Liver (tissue), 8 donors: ENCODE measurements at regions not wholly inside any gene's neighbourhood (a gene's known extent, or its start where the extent isn't known, plus 50 kb on each side); places are given as distances from the start of the nearest gene placed in this dataset.

Experiments used
- DNase-seq: peaks from one replicate; pipeline ENCODE4 v3.0.0-alpha.2; 2017; ENCODE audit warnings: low spot score
- H3K27ac ChIP-seq, 2 donors: one replicate each; pipeline ENCODE4 v1.7.0; 2013; ENCODE audit warnings: inconsistent platforms in 2 of 2, low read length in 2 of 2, control low read depth in 1 of 2, low read depth in 1 of 2, mild to moderate bottlenecking in 1 of 2
- H3K27me3 ChIP-seq, 4 donors: one replicate each; pipeline versions ENCODE4 v1.6.1 to v1.7.0; 2013; ENCODE audit warnings: low read length in 3 of 4, inconsistent platforms in 1 of 4, mild to moderate bottlenecking in 1 of 4, moderate library complexity in 1 of 4; ENCODE audit not compliant: control insufficient read depth in 4 of 4, insufficient read depth in 4 of 4
- H3K36me3 ChIP-seq, 4 donors: one replicate each; pipeline versions ENCODE4 v1.6.1 to v1.7.0; 2013; ENCODE audit warnings: low read length in 3 of 4, mild to moderate bottlenecking in 3 of 4, low read depth in 1 of 4, moderate library complexity in 1 of 4; ENCODE audit not compliant: control insufficient read depth in 4 of 4, insufficient read depth in 3 of 4
- H3K4me1 ChIP-seq, 4 donors: one replicate each; pipeline versions ENCODE4 v1.6.1 to v1.7.0; 2013; ENCODE audit warnings: low read length in 3 of 4, mild to moderate bottlenecking in 3 of 4, moderate library complexity in 1 of 4; ENCODE audit not compliant: control insufficient read depth in 4 of 4, insufficient read depth in 4 of 4
- H3K4me3 ChIP-seq, 3 donors: one replicate each; pipeline versions ENCODE4 v1.6.1 to v1.7.0; 2013; ENCODE audit warnings: low read length in 3 of 3, control low read depth in 1 of 3, low read depth in 1 of 3, mild to moderate bottlenecking in 1 of 3
- H3K9ac ChIP-seq, 2 donors: one replicate each; pipeline ENCODE4 v1.7.0; 2013; ENCODE audit warnings: low read length in 2 of 2, mild to moderate bottlenecking in 2 of 2, moderate library complexity in 2 of 2, control low read depth in 1 of 2, low read depth in 1 of 2
- H3K9me3 ChIP-seq, 4 donors: one replicate each; pipeline versions ENCODE4 v1.6.1 to v1.7.0; 2013; ENCODE audit warnings: low read length in 3 of 4; ENCODE audit not compliant: control insufficient read depth in 4 of 4
- EGR1 ChIP-seq, 2 donors: IDR thresholded peaks; 2 replicates each; pipeline ENCODE4 v1.6.1; 2016 to 2018; ENCODE audit warnings: antibody characterized with exemption in 2 of 2, low read depth in 2 of 2
- FOXA1 ChIP-seq: IDR thresholded peaks from 2 replicates; pipeline ENCODE4 v1.6.1; 2016; ENCODE audit warnings: antibody characterized with exemption
- FOXA2 ChIP-seq: IDR thresholded peaks from 2 replicates; pipeline ENCODE4 v1.6.1; 2016; ENCODE audit warnings: antibody characterized with exemption
- GABPA ChIP-seq, 2 donors: IDR thresholded peaks in 1 of 2; conservative IDR thresholded peaks in 1 of 2; 2 replicates each; pipeline ENCODE4 v1.6.1; 2016; ENCODE audit warnings: antibody characterized with exemption in 2 of 2, mild to moderate bottlenecking in 1 of 2, moderate library complexity in 1 of 2
- HNF4A ChIP-seq, 2 donors: conservative IDR thresholded peaks; 2 replicates each; pipeline ENCODE4 v1.6.1; 2016; ENCODE audit warnings: antibody characterized with exemption in 2 of 2, mild to moderate bottlenecking in 2 of 2
- HNF4G ChIP-seq: IDR thresholded peaks from 2 replicates; pipeline ENCODE4 v1.6.1; 2016; ENCODE audit warnings: antibody characterized with exemption
- JUND ChIP-seq, 2 donors: IDR thresholded peaks; 2 replicates each; pipeline ENCODE4 v1.6.1; 2016; ENCODE audit warnings: antibody characterized with exemption in 2 of 2
- NR2F2 ChIP-seq: IDR thresholded peaks from 2 replicates; pipeline ENCODE4 v1.6.1; 2016; ENCODE audit warnings: antibody characterized with exemption
- RAD21 ChIP-seq, 2 donors: IDR thresholded peaks; 2 replicates each; pipeline ENCODE4 v1.6.1; 2016; ENCODE audit warnings: antibody characterized with exemption in 2 of 2, mild to moderate bottlenecking in 2 of 2
- RXRA ChIP-seq, 2 donors: IDR thresholded peaks; 2 replicates each; pipeline ENCODE4 v1.6.1; 2017 to 2018; ENCODE audit warnings: antibody characterized with exemption in 2 of 2, mild to moderate bottlenecking in 1 of 2
- SP1 ChIP-seq: IDR thresholded peaks from 2 replicates; pipeline ENCODE4 v1.6.1; 2018; ENCODE audit warnings: antibody characterized with exemption, mild to moderate bottlenecking
- TAF1 ChIP-seq: conservative IDR thresholded peaks from 2 replicates; pipeline ENCODE4 v1.6.1; 2016; ENCODE audit warnings: antibody characterized with exemption, mild to moderate bottlenecking
- YY1 ChIP-seq: IDR thresholded peaks from 2 replicates; pipeline ENCODE4 v1.6.1; 2016; ENCODE audit warnings: antibody characterized with exemption, mild to moderate bottlenecking
- WGBS: extraction: QIAGEN DNeasy Blood & Tissue Kit; methylation state at CpG from one replicate; pipeline ENCODE4 v1.1.7; 2013; 5-methylcytosine and 5-hydroxymethylcytosine counted together
- TF ChIP-seq, protein P1 (sequence below): IDR thresholded peaks from 2 replicates; pipeline ENCODE4 v1.6.1; 2016; ENCODE audit warnings: antibody characterized with exemption
- TF ChIP-seq, protein P2 (sequence below): fragments of 150-350 bp; IDR thresholded peaks from 2 replicates; pipeline ENCODE4 v1.5.1; 2017; ENCODE audit warnings: improper control_type of control experiment, low read depth, low read length; ENCODE audit not compliant: missing input control
- TF ChIP-seq, protein P3 (sequence below): IDR thresholded peaks from 2 replicates; pipeline ENCODE4 v1.6.1; 2016; ENCODE audit warnings: antibody characterized with exemption, mild to moderate bottlenecking
- TF ChIP-seq, protein P4 (sequence below): IDR thresholded peaks from 2 replicates; pipeline ENCODE4 v1.6.1; 2016; ENCODE audit warnings: antibody characterized with exemption
- TF ChIP-seq, protein P5 (sequence below): IDR thresholded peaks from 2 replicates; pipeline ENCODE4 v1.6.1; 2016; ENCODE audit warnings: antibody characterized with exemption
- donor health status: healthy.
- donor health status: healthy.
- donor health status: healthy.
- donor health status: healthy.
- donor health status: healthy.

DNA sequence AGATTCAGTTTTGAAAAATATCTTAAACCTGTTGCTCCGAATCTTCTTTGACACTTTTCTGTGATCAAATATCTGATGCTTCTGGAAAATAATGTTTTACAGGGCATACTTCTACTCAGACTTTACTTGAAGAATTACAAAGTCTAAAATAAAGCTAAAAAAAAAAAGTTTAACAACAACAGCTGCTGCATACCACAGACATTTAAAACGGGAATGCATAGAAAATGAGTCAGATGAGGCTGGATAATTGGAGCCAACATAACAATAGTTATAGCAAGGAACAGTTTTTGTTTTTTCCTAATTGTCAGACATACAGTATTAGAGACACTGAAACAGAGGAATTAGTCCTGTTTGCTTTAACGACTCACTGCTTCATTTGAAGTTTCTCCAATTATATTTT is 1090.2 kb downstream of the SUCLG1 start:
- TF ChIP-seq, protein P1, sequence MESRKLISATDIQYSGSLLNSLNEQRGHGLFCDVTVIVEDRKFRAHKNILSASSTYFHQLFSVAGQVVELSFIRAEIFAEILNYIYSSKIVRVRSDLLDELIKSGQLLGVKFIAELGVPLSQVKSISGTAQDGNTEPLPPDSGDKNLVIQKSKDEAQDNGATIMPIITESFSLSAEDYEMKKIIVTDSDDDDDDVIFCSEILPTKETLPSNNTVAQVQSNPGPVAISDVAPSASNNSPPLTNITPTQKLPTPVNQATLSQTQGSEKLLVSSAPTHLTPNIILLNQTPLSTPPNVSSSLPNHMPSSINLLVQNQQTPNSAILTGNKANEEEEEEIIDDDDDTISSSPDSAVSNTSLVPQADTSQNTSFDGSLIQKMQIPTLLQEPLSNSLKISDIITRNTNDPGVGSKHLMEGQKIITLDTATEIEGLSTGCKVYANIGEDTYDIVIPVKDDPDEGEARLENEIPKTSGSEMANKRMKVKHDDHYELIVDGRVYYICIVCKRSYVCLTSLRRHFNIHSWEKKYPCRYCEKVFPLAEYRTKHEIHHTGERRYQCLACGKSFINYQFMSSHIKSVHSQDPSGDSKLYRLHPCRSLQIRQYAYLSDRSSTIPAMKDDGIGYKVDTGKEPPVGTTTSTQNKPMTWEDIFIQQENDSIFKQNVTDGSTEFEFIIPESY: no peak
- TF ChIP-seq HNF4A (conservative IDR thresholded peaks at IDR 0.05) (no peak), FOXA1 (no peak), HNF4G (no peak), RXRA (IDR thresholded peaks at IDR 0.05) (no peak), GABPA (IDR thresholded peaks at IDR 0.05 in 1 of 2, conservative IDR thresholded peaks at IDR 0.05 in 1 of 2) (no peak), TAF1 (no peak), JUND (IDR thresholded peaks at IDR 0.05) (no peak), NR2F2 (no peak), SP1 (no peak), FOXA2 (no peak), YY1 (no peak), EGR1 (IDR thresholded peaks at IDR 0.05; ENCODE audit: low read depth in 2 of 2) (no peak), RAD21 (IDR thresholded peaks at IDR 0.05) (no peak)
- TF ChIP-seq, protein P2, sequence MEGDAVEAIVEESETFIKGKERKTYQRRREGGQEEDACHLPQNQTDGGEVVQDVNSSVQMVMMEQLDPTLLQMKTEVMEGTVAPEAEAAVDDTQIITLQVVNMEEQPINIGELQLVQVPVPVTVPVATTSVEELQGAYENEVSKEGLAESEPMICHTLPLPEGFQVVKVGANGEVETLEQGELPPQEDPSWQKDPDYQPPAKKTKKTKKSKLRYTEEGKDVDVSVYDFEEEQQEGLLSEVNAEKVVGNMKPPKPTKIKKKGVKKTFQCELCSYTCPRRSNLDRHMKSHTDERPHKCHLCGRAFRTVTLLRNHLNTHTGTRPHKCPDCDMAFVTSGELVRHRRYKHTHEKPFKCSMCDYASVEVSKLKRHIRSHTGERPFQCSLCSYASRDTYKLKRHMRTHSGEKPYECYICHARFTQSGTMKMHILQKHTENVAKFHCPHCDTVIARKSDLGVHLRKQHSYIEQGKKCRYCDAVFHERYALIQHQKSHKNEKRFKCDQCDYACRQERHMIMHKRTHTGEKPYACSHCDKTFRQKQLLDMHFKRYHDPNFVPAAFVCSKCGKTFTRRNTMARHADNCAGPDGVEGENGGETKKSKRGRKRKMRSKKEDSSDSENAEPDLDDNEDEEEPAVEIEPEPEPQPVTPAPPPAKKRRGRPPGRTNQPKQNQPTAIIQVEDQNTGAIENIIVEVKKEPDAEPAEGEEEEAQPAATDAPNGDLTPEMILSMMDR: no peak
- TF ChIP-seq, protein P3, sequence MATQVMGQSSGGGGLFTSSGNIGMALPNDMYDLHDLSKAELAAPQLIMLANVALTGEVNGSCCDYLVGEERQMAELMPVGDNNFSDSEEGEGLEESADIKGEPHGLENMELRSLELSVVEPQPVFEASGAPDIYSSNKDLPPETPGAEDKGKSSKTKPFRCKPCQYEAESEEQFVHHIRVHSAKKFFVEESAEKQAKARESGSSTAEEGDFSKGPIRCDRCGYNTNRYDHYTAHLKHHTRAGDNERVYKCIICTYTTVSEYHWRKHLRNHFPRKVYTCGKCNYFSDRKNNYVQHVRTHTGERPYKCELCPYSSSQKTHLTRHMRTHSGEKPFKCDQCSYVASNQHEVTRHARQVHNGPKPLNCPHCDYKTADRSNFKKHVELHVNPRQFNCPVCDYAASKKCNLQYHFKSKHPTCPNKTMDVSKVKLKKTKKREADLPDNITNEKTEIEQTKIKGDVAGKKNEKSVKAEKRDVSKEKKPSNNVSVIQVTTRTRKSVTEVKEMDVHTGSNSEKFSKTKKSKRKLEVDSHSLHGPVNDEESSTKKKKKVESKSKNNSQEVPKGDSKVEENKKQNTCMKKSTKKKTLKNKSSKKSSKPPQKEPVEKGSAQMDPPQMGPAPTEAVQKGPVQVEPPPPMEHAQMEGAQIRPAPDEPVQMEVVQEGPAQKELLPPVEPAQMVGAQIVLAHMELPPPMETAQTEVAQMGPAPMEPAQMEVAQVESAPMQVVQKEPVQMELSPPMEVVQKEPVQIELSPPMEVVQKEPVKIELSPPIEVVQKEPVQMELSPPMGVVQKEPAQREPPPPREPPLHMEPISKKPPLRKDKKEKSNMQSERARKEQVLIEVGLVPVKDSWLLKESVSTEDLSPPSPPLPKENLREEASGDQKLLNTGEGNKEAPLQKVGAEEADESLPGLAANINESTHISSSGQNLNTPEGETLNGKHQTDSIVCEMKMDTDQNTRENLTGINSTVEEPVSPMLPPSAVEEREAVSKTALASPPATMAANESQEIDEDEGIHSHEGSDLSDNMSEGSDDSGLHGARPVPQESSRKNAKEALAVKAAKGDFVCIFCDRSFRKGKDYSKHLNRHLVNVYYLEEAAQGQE: no peak
- TF ChIP-seq, protein P4, sequence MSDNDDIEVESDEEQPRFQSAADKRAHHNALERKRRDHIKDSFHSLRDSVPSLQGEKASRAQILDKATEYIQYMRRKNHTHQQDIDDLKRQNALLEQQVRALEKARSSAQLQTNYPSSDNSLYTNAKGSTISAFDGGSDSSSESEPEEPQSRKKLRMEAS: no peak
- TF ChIP-seq, protein P5, sequence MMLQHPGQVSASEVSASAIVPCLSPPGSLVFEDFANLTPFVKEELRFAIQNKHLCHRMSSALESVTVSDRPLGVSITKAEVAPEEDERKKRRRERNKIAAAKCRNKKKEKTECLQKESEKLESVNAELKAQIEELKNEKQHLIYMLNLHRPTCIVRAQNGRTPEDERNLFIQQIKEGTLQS: no peak
- DNase-seq: no peak

DNA sequence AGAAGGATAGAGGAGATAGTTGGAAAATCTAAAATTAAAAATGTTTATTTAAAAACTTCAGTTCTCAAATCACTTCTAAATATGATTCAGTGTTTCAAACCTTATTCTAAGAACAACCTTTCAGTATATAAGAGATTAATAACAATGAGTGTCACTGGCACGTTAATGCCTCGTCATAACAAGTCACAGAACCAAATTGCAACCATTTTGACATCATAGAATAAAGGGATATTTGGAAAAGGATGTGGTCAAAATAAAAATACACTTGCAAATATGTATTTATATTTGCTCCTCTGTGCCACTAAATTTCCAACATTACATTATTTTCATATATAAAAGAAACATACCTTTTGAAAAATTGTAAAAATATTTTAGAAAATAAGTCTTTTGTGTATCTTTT is 1090.6 kb downstream of the SUCLG1 start:
- TF ChIP-seq GABPA (IDR thresholded peaks at IDR 0.05 in 1 of 2, conservative IDR thresholded peaks at IDR 0.05 in 1 of 2) (no peak), NR2F2 (no peak)
- TF ChIP-seq, protein P4: no peak
- Histone ChIP-seq H3K4me3 (no peak overlapping the region), H3K9ac (no peak overlapping the region), H3K27me3 (no peaks in the 10 kb centered on the region), H3K27ac (no peak overlapping the region), H3K36me3 (no peaks in the 10 kb centered on the region), H3K4me1 (peaks cover 0 to 10% (median 5%) of the 10 kb centered on the region in 4 donors), H3K9me3 (no peaks in the 10 kb centered on the region)
- DNase-seq: no peak
- WGBS: 90% methylated on average over 2 of the region's 2 CpGs

More for the DNA sequence above, 1090.2 kb downstream of the SUCLG1 start:
- H3K4me3 ChIP-seq: no peak overlapping the region
- no peak overlapping the region for H3K27ac ChIP-seq
- H3K4me1 ChIP-seq: peaks cover 0 to 10% (median 5%) of the 10 kb centered on the region in 4 donors
- H3K27me3 ChIP-seq: no peaks in the 10 kb centered on the region
- H3K36me3 ChIP-seq: no peaks in the 10 kb centered on the region
- 85% methylated on average over 3 of the region's 3 CpGs for WGBS
- H3K9me3 ChIP-seq: no peaks in the 10 kb centered on the region
- H3K9ac ChIP-seq: no peak overlapping the region
